GM10248 (cell line): ENCODE measurements at regions not wholly inside any gene's neighbourhood (a gene's known extent, or its start where the extent isn't known, plus 50 kb on each side); places are given as distances from the start of the nearest gene placed in this dataset.

ENCODE experiments used
- CTCF ChIA-PET: fragments of 300-600 bp; sonication (Branson Sonifier 250); formaldehyde crosslinking; extraction: SDS; loops from one replicate; lab custom pipeline; 2021; ENCODE audit warnings: antibody characterized with exemption; lab: Yijun Ruan, JAX
- POLR2A ChIA-PET: fragments of 350-650 bp; sonication (Branson Sonifier 250); formaldehyde crosslinking; extraction: SDS; loops from one replicate; lab custom pipeline; 2020; ENCODE audit warnings: antibody characterized with exemption; lab: Yijun Ruan, JAX
- DNase-seq: peaks from one replicate; pipeline ENCODE4 v3.0.0; 2012; ENCODE audit errors: extremely low spot score
- TF ChIP-seq, protein P1 (sequence below): IDR thresholded peaks from 2 replicates; pipeline ENCODE4 v1.5.1; 2012; ENCODE audit warnings: mild to moderate bottlenecking, low read depth; ENCODE audit errors: extremely low read depth, missing control alignments, control extremely low read depth

DNA sequence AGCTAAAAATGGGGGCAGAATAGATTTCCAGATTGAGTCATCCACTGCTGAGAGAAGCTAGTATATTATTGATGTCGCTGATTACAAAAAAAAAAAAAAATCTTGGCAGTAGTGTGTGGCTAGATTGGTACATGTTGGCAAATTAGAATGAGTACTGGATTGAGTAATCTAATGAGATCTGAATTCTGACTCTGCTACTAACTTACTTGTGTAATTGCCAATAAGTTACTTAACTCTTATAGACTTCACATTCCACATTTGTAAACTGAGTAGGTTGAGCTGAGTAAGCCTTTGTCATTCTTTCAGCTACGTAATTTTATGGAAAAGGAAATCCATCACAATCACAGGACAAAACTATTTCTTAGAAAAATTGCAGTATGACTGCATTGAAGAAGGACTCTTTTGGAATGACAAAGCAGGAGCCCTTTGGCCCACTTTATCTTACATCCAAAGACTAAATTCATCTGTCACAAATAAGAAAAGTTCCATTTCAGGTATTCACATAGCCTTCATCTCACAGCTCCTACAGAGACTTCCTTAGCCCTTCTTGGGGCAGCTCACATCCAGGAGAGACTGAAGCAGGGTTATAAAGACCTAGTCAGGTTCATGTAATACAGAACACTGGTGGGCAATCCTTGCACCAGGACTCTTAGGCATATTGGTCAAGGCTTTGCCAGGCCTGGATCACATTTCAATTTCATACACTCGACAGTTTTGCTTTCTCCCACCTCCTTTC, 197.3 kb upstream of the CPNE8 start:
- DNase-seq: no peak
- CTCF ChIA-PET: interaction anchor here (0.6 to 3.6 kb wide), 21 partner anchors 11 to 965 kb away, joined by 3 to 33 read pairs (median 4); partner anchors contain the start of genes ALG10B and CPNE8
- TF ChIP-seq, protein P1, sequence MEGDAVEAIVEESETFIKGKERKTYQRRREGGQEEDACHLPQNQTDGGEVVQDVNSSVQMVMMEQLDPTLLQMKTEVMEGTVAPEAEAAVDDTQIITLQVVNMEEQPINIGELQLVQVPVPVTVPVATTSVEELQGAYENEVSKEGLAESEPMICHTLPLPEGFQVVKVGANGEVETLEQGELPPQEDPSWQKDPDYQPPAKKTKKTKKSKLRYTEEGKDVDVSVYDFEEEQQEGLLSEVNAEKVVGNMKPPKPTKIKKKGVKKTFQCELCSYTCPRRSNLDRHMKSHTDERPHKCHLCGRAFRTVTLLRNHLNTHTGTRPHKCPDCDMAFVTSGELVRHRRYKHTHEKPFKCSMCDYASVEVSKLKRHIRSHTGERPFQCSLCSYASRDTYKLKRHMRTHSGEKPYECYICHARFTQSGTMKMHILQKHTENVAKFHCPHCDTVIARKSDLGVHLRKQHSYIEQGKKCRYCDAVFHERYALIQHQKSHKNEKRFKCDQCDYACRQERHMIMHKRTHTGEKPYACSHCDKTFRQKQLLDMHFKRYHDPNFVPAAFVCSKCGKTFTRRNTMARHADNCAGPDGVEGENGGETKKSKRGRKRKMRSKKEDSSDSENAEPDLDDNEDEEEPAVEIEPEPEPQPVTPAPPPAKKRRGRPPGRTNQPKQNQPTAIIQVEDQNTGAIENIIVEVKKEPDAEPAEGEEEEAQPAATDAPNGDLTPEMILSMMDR: no peak
- POLR2A ChIA-PET: no interaction called here

DNA sequence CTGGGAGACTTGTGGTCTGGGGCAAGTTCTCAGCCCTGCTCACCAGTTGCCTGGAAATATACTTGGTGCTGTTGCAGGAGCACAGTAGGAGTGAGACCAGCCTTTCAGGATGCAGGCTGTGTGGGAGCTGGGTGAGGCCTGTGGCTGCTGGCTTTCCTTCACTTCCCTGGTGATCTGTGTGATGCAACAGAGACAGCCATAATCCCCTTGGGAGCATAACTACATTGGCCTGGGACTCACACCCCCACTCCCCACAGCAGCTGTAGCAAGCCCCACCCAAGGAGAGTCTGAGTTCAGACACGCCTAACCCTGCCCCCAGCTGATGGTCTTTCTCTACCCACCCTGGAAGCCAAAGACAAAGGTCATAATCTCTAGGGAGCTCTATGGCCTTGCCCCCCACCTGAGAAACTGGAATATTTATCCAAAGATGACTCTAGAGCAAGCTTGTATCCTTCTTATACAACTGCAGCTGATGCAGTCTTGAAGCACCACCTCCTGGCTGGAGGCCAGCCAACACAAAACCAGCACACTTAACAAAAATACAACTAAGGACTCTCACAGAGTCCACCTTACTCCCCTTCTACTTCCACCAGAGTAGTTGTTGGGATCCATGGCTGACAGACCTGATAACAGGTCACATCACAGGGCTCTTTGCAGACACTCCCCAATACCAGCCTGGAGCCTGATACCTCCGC, 190.4 kb upstream of the CPNE8 start:
- no peak for DNase-seq
- TF ChIP-seq, protein P1: no peak
- CTCF ChIA-PET: interaction anchor here (0.7 to 2.1 kb wide), 3 partner anchors 8 to 768 kb away, joined by 3 to 6 read pairs (median 4); no protein-coding TSS in a partner anchor
- POLR2A ChIA-PET: no interaction called here

DNA sequence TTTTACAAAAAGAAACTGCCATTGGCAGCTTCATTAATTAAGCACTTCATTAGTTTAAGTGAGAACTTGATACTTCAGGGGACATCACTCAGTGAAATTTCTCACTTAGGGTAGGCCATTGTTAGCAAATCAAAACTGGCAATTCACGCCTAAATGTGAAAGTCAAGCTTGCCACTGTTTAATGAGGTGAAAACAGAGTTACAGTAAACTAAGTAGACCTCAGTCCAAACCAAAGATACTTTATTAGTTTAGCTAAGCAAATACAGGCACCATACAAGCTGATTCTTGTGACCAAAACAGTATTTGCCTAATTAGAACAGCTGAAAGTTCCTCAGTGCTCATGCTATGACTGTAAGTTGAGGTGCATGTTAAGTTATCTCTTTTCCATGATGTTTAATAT, 176.5 kb upstream of the CPNE8 start:
- TF ChIP-seq, protein P1: no peak
- CTCF ChIA-PET: interaction anchor here (0.8 kb wide), 1 partner anchor 21 kb away, joined by 3 read pairs; no protein-coding TSS in a partner anchor
- POLR2A ChIA-PET: no interaction called here
- no peak for DNase-seq

DNA sequence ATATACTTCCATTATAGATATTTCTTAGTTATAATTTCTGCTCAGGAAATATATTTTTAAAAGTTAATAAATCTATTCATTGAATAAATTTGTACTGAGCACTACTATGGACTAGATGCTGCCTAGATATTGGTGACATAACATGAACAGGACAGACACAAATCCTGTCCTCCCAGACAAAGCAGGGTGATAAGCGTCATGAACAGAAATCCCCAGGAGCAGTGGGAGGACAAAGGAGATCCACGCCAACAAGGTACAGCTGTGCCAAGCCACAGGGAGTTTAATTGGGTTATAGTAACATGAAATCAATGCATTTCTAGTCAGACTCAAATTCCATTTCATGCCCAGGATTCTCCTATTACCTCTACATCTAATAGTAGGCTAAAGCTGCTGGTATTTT, 171.8 kb upstream of the CPNE8 start:
- ChIA-PET POLR2A (no interaction called here), CTCF (no interaction called here)
- TF ChIP-seq, protein P1: no peak
- no peak for DNase-seq

DNA sequence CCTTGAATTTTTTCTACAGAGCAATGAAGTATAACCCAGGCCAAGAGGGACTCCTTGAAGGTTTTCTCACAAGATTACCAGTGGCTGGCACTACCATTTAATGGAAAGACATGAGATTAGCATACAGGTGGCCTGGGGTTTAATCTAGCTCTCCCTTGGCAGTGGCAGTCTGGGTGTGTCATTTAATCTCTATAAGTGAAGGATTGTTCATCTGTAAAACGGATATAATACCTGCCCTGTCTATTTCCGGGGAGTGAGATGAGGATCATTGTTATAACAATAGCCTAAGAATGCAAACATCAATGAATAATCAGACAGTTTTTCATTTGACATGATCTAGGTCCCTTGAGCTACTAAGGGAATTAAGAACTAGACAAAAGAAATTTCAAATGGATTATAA, 168.7 kb upstream of the CPNE8 start:
- ChIA-PET CTCF (interaction anchor here (1.5 kb wide), 1 partner anchor 746 kb away, joined by 5 read pairs; no protein-coding TSS in a partner anchor), POLR2A (no interaction called here)
- TF ChIP-seq, protein P1: no peak
- DNase-seq: no peak

DNA sequence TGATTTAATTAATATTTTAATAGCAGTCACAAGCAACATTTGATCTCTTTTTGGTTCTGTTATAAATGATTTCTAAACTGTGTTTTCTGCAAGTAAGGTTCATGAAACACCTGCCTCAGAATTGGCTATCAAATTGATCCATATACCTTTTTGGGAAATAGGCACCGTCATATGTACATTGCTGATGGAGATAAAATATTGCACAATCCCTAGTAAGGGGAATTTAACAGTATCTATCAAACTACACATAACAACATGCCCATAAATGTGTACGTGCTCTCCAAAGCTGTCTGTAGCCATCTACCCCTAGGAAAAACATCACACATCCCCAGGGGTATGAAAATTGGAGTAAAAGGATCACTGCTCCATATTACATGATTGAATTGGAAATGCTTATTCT, 167.3 kb upstream of the CPNE8 start:
- TF ChIP-seq, protein P1: no peak
- ChIA-PET POLR2A (no interaction called here), CTCF (interaction anchor here (1.2 to 1.5 kb wide), 2 partner anchors 30 to 745 kb away, joined by 3 to 5 read pairs; no protein-coding TSS in a partner anchor)
- no peak for DNase-seq
